ENCODE measurements at regions not wholly inside any gene's neighbourhood (a gene's known extent, or its start where the extent isn't known, plus 50 kb on each side); places are given as distances from the start of the nearest gene placed in this dataset.

DNA sequence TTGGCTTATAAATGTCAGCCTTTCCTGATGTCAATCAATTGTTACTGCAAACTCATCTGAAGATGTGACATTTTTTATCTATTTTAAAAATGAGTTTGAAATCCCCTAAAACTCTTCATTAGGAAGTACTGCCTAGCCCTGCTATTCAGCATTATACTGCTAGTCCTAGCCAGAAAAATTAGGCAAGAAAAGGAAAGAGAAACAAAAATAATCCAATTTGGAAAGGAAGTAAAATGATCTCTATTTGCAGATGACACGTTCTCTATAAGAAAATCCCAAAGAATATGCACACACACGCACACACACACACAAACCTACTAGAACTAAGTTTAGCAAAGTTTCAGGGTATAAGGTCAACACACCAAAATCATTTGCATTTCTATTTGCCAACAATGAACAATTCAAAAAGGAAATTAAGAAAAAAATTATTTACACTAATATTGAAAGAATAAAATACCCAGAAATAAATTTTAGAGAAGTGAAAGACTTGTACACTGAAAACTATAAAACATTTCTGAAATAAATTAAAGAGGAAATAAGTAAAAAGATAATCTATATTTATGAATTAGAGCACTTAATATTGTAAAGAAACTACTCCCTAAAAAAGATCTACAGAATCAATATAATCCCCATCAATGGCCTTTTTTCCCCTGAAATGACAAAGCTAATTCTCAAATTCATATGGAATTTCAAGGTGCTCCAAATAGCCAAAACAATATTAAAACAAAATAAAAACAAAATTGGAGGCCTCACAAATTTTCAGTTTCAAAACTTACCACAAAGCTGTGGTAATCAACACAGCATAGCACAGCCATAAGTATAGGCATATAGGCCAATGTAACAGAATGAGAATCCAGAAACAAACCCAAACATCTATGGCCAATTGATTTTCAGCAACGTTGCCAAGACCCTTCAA lies 433.7 kb upstream of the TRIB2 start:
- H3K36me3 ChIP-seq = no peaks in the 10 kb centered on the region
- H3K4me3 ChIP-seq = no peak overlapping the region
- no peaks in the 10 kb centered on the region for H3K9me3 ChIP-seq
- no peaks in the 10 kb centered on the region for H3K27me3 ChIP-seq (replicated peaks; ENCODE audit: insufficient read depth)
- H3K4me1 ChIP-seq (replicated peaks) = no peaks in the 10 kb centered on the region
- intact Hi-C loops (cut with DNase I) = no loop called here
- DNase-seq (ENCODE audit: low spot score) = no peak
- TF ChIP-seq POLR2AphosphoS5 (IDR thresholded peaks at IDR 0.05) (no peak), POLR2A (IDR thresholded peaks at IDR 0.05) (no peak)
- TF ChIP-seq, protein P1, sequence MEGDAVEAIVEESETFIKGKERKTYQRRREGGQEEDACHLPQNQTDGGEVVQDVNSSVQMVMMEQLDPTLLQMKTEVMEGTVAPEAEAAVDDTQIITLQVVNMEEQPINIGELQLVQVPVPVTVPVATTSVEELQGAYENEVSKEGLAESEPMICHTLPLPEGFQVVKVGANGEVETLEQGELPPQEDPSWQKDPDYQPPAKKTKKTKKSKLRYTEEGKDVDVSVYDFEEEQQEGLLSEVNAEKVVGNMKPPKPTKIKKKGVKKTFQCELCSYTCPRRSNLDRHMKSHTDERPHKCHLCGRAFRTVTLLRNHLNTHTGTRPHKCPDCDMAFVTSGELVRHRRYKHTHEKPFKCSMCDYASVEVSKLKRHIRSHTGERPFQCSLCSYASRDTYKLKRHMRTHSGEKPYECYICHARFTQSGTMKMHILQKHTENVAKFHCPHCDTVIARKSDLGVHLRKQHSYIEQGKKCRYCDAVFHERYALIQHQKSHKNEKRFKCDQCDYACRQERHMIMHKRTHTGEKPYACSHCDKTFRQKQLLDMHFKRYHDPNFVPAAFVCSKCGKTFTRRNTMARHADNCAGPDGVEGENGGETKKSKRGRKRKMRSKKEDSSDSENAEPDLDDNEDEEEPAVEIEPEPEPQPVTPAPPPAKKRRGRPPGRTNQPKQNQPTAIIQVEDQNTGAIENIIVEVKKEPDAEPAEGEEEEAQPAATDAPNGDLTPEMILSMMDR (IDR thresholded peaks at IDR 0.05) = no peak
- 89% methylated on average over 3 of the region's 3 CpGs for WGBS
- H3K27ac ChIP-seq = no peak overlapping the region

DNA sequence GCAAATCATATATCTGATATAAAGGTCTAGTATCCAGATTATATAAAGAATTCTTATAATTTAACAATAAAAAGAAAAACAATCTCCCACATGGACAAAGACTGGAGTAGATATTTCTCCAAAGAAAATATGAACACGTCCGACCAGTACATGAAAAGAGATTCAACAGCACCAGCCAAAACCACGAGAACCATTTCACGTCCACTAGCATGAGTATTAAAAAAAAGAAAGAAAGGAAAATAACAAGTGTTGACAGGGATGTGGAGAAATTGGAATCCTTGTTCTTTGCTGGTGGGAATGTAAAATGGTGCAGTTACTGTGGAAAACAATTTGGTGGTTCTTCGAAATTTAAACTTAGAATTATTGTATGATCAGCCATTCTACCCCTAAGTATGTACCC lies 432.7 kb upstream of the TRIB2 start:
- TF ChIP-seq, protein P1 (IDR thresholded peaks at IDR 0.05) = no peak
- TF ChIP-seq POLR2AphosphoS5 (IDR thresholded peaks at IDR 0.05) (no peak), POLR2A (IDR thresholded peaks at IDR 0.05) (no peak)
- H3K36me3 ChIP-seq = no peaks in the 10 kb centered on the region
- H3K27ac ChIP-seq = no peak overlapping the region
- intact Hi-C loops (cut with DNase I) = no loop called here
- DNase-seq (ENCODE audit: low spot score) = no peak
- H3K4me3 ChIP-seq = no peak overlapping the region
- 94% methylated on average over 5 of the region's 5 CpGs for WGBS
- no peaks in the 10 kb centered on the region for H3K27me3 ChIP-seq (replicated peaks; ENCODE audit: insufficient read depth)
- no peaks in the 10 kb centered on the region for H3K4me1 ChIP-seq (replicated peaks)
- no peaks in the 10 kb centered on the region for H3K9me3 ChIP-seq

DNA sequence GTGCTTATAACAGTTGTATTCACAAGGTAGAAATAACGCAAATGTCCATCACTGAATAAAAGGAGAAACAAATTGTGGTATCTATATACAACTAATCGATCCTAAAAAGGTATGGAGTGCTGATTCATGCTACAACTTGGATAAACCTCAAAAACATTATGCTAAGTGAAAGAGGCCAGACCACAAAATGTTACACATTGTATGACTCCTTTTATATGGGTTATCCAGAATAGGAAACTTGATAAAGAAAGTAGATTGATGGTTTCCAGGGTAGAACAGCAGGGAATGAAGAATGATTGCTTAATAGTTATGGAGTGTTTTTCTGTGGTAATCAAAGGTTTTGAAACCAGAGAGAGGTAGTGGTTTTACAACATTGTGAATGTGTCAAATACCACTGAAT lies 432.2 kb upstream of the TRIB2 start:
- H3K27ac ChIP-seq = no peak overlapping the region
- H3K9me3 ChIP-seq = no peaks in the 10 kb centered on the region
- H3K27me3 ChIP-seq (replicated peaks; ENCODE audit: insufficient read depth) = no peaks in the 10 kb centered on the region
- WGBS = 62% methylated on average over 2 of the region's 2 CpGs
- intact Hi-C loops (cut with DNase I) = no loop called here
- DNase-seq (ENCODE audit: low spot score) = no peak
- no peaks in the 10 kb centered on the region for H3K4me1 ChIP-seq (replicated peaks)
- H3K36me3 ChIP-seq = no peaks in the 10 kb centered on the region
- TF ChIP-seq, protein P1 (IDR thresholded peaks at IDR 0.05) = no peak
- no peak for TF ChIP-seq POLR2A (IDR thresholded peaks at IDR 0.05)
- no peak for TF ChIP-seq POLR2AphosphoS5 (IDR thresholded peaks at IDR 0.05)
- no peak overlapping the region for H3K4me3 ChIP-seq

DNA sequence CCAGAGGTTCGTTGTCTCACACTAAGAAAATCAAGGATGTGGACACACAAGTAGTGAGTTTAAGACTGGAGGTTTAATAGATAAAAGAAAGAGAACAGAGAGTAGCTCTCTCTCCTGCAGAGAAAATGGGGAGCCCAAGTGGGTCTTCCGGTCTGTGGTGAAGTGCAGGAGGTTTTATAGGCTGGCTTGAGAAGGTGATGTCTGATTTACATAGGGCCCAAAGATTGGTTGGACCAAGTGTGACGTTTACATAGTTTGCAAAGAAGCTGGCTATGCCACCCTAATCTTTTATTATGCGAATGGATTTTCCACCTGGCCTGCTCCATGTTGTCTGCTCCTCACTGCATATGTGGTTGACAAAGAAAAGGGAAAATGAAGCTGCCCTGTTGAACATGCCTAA lies 430.4 kb upstream of the TRIB2 start:
- H3K4me1 ChIP-seq (replicated peaks) = no peaks in the 10 kb centered on the region
- H3K9me3 ChIP-seq = no peaks in the 10 kb centered on the region
- no peak for DNase-seq (ENCODE audit: low spot score)
- intact Hi-C loops (cut with DNase I) = no loop called here
- no peaks in the 10 kb centered on the region for H3K27me3 ChIP-seq (replicated peaks; ENCODE audit: insufficient read depth)
- WGBS = 79% methylated on average over 4 of the region's 4 CpGs
- no peaks in the 10 kb centered on the region for H3K36me3 ChIP-seq
- no peak overlapping the region for H3K27ac ChIP-seq
- TF ChIP-seq, protein P1 (IDR thresholded peaks at IDR 0.05) = no peak
- TF ChIP-seq POLR2AphosphoS5 (IDR thresholded peaks at IDR 0.05) (no peak), POLR2A (IDR thresholded peaks at IDR 0.05) (no peak)
- H3K4me3 ChIP-seq = no peak overlapping the region

DNA sequence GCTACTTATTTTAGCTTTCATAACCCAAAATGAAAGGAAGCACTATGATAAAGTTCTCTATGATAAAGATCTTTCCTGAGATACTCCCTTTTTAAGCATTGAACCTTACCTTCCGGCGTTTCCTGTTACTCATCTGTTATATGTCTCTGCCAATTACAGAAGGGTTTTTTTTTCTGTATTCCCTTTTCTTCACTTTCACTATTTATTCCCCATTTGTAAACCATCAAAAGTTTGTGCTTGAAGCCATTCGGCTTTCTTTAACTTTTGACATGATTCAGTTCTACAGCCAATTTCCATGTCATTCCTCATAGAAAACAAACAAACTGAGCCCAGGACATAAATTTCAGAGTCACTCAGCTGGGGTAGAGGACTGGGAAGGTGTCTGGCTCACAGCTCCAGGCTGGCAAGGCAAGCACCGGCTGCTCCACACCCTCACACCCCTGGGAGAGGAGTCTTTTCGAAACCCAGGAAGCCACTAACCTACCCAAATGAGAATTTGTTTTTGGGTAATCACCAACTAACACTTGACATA lies 429.4 kb upstream of the TRIB2 start:
- no peak overlapping the region for H3K27ac ChIP-seq
- no peaks in the 10 kb centered on the region for H3K27me3 ChIP-seq (replicated peaks; ENCODE audit: insufficient read depth)
- WGBS = 18% methylated on average over 5 of the region's 5 CpGs
- H3K36me3 ChIP-seq = no peaks in the 10 kb centered on the region
- H3K9me3 ChIP-seq = no peaks in the 10 kb centered on the region
- no peak overlapping the region for H3K4me3 ChIP-seq
- TF ChIP-seq POLR2AphosphoS5 (IDR thresholded peaks at IDR 0.05) (no peak), POLR2A (IDR thresholded peaks at IDR 0.05) (no peak)
- TF ChIP-seq, protein P1 (IDR thresholded peaks at IDR 0.05) = no peak
- no peak for DNase-seq (ENCODE audit: low spot score)
- H3K4me1 ChIP-seq (replicated peaks) = no peaks in the 10 kb centered on the region
- intact Hi-C loops (cut with DNase I) = no loop called here
